HG03520 (cell line): ENCODE measurements at regions not wholly inside any gene's neighbourhood (a gene's known extent, or its start where the extent isn't known, plus 50 kb on each side); places are given as distances from the start of the nearest gene placed in this dataset.
"Not testable (repeated sequence)": the region's sequence is repeated elsewhere in the genome, so short reads cannot be mapped to it uniquely, and the experiment has no call there.

Source experiments
- ATAC-seq: cut with Tn5 transposase; IDR thresholded peaks from one replicate; pipeline ENCODE4 v1.9.1; 2021; ENCODE audit warnings: mild to moderate bottlenecking, moderate library complexity; ENCODE audit not compliant: unreplicated experiment

DNA sequence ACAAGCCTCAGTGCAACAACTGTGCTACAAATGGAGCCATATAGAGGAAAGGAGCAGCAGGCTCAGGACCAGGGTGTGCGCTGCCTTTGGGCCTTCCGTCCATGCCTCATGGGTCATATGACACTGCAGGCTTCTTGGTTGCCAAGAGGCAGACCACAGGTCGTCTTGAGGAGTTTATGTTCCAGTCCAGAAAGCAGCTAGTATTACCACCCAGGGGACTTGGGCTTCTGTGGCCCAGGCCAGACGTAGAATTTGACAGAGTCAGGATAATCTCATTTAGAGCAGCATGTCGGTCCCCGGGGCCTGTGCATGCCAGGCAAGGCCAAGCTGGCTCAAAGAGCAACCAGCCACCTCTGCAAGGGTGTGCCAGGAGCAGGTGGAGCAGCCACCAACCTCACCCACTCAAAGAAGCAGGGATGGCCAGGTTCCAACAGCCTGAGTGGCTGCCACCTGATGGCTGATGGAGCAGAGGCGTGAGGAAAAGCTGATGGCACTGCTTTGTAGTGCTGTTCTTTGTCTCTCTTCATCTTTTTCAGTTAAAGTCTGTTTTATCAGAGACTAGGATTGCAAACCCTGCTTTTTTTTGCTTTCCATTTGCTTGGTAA, 109.1 kb downstream of the CCDC74A start:
- not testable (repeated sequence) for ATAC-seq

DNA sequence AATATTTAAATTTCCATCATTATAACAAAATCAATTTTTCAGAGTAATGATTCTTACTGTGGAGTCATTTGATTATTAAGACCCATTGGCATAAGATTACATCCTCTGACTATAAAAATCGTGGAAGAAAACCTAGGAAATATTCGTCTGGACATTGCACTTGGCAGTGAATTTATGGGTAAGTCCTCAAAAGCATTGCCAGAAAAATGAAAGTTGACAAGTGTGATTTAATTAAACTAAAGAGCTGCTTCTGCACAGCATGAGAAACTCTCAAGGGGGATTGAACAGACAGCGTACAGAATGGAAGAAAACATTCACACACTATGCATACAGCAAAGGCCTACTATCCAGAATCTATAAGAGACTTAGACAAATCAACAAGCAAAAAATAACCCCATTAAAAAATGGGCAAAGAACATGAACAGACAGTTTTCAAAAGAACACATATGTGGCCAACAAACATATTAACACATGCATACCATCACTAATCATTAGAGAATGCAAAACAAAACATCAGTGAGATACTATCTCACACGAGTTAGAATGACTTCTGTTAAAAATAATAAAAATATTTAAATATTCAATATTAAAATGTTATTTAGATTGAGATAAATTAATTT, 111.4 kb downstream of the CCDC74A start:
- not testable (repeated sequence) for ATAC-seq

- ATAC-seq: no peak
Measured at GRCh38 chr2:131641414-131642206, 113.9 kb downstream of the CCDC74A start.

GRCh38 chr2:131643180-131643579, 115.5 kb downstream of the CCDC74A start:
- ATAC-seq: not testable (repeated sequence)

DNA sequence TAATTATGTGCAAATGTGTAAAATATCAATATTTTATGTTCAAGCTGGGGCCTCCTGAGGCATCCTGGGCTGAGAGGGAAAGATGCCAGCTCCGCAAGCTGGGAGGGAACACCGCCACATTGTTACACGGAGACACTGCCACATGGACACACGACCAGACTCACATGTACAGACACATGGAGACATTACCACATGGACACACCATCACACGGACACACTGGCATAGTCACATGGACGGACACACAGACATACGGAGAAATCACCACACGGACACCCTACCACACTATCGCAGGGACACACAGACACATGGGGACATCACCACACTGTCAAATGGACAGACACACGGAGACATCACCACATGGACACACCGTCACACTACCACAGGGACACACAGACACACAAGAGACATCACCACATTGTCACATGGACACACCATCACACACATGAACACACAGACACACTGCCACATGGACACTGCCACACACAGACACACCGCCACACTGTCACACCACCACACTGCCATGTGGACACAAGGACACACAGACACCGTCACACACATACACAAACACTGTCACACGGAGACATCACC, 117.6 kb downstream of the CCDC74A start:
- no peak for ATAC-seq

- not testable (repeated sequence) for ATAC-seq
Measured at GRCh38 chr2:131646220-131646619, 118.5 kb downstream of the CCDC74A start.

- ATAC-seq: no peak
Measured at GRCh38 chr2:131646669-131647297, 119.1 kb downstream of the CCDC74A start.

GRCh38 chr2:131648565-131648964, 120.9 kb downstream of the CCDC74A start:
- ATAC-seq: not testable (repeated sequence)

GRCh38 chr2:131652246-131652645, 124.6 kb downstream of the CCDC74A start:
- ATAC-seq: not testable (repeated sequence)

GRCh38 chr2:131654107-131654506, 126.4 kb downstream of the CCDC74A start:
- not testable (repeated sequence) for ATAC-seq

GRCh38 chr2:131656816-131657633, 129.3 kb downstream of the CCDC74A start:
- no peak for ATAC-seq

DNA sequence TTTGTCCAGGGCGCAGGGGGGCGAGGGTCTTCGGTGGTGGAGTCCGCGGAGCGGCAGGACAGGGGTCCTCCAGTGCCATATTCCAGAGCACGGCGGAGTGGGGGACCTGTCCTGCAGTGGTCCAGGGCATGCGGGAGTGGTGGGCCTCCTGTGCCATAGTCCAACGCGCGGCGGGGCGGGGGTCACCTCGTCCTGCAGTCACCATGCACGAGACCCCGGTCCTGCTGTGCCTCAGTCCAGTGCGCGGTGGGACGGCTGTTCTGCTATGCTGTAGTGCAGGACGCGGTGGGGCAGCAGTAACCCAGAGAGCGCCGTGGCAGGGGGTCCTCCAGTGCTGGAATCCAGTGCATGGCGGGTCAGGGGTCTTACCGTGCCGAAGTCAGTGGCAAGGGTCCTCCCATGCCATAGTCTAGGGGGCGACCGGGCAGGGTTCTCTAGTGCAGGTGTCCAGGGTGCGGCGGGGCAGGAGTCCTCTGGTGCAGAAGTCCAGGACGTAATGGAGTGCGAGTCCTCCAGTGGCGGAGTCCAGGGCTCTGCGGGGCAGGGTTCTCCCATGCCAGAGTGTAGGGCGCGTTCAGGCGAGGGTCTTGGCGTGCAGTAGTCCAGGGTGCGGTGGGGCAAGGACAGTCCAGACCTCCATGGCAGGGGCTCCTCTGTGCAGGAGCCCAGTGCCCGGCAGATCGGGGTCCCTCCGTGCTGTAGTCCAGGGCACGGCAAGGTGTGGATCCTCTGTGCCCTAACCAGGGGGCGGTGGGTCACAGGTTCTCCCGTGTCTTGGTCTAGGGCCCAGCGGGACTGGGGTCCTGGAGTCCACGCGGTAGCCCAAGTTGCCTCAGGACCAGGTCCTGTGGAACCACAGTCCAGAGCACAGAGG, 130.4 kb downstream of the CCDC74A start:
- ATAC-seq: no peak

- ATAC-seq: no peak
Measured at GRCh38 chr2:131658769-131659131, 131.1 kb downstream of the CCDC74A start.

DNA sequence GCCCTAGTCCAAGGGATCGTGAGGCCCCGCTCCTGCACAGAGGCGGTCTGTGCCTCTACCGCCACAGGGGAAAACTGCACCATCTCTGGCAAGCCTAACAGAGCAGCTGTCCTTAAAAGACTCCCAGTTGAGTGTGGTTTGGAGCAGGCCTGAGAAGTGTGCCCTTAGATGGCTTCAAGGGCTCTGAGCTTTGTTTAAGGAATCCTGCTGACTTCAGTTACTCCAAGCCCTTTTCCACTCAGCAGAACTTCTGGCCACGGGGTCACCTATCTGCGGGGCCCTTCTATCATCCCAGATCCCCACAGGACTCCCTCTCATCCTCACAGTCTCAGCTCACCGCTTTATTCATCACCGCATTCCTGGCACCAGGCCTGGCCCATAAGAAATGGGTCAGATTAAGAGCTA, 131.5 kb downstream of the CCDC74A start:
- ATAC-seq: no peak

- not testable (repeated sequence) for ATAC-seq
Measured at GRCh38 chr2:131661101-131661782, 133.6 kb downstream of the CCDC74A start.

DNA sequence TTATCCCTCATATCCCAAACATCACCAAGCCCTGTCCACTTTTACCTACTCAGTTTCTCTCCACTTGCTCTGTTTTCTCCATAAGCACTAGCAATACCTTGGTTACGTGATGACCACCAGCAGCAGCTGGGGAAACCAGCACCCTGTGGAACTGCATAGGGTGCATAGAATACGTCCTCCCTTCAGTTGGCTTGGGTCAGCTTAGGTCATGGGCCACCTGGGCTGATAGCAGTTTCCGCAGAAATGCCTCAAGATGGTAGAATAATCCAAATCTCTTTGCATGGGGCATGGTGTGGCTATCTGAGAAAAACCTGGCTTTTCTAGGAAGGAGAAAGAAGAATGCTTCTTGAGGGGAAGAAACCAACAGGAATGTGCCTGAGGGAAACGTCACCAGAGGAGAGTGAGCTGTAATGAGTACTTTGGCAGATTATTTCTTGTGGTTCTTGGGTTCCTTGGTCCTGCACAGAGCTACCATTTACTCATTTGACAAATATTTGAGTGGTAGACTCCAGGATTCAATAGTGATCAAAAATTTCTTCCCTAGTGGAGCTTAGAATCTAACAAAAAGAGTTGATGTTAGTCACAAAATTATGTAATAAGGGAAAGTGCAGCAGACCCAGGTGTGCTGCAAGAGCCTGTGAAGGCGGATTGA, 134.3 kb downstream of the CCDC74A start:
- not testable (repeated sequence) for ATAC-seq

- not testable (repeated sequence) for ATAC-seq
Measured at GRCh38 chr2:131663501-131663900, 135.8 kb downstream of the CCDC74A start.

GRCh38 chr2:131665716-131666115, 138.0 kb downstream of the CCDC74A start:
- not testable (repeated sequence) for ATAC-seq
